ENCODE measurements at regions not wholly inside any gene's neighbourhood (a gene's known extent, or its start where the extent isn't known, plus 50 kb on each side); places are given as distances from the start of the nearest gene placed in this dataset.
"Not testable (repeated sequence)": the region's sequence is repeated elsewhere in the genome, so short reads cannot be mapped to it uniquely, and the experiment has no call there.

GRCh38 chr1:187996780-187997179 lies 1168.0 kb downstream of the PLA2G4A start:
- no peak for ATAC-seq
- no peak for DNase-seq (ENCODE audit: low spot score)

GRCh38 chr1:187999973-188000372 lies 1171.2 kb downstream of the PLA2G4A start:
- no peak for DNase-seq (ENCODE audit: low spot score)
- peak; percentile 92 for ATAC-seq

GRCh38 chr1:188003687-188004086 lies 1174.9 kb downstream of the PLA2G4A start:
- not testable (repeated sequence) for DNase-seq (ENCODE audit: low spot score); ATAC-seq

GRCh38 chr1:188004849-188005248 lies 1176.1 kb downstream of the PLA2G4A start:
- no peak for DNase-seq (ENCODE audit: low spot score)
- ATAC-seq, result no peak

- DNase-seq (ENCODE audit: low spot score), result no peak
- no peak for ATAC-seq
Measured at GRCh38 chr1:188006354-188006753, 1177.6 kb downstream of the PLA2G4A start.

GRCh38 chr1:188013222-188013849 lies 1184.6 kb downstream of the PLA2G4A start:
- not testable (repeated sequence) for DNase-seq (ENCODE audit: low spot score); ATAC-seq

- ATAC-seq, result no peak
- DNase-seq (ENCODE audit: low spot score), result no peak
Measured at GRCh38 chr1:188017921-188018320, 1189.2 kb downstream of the PLA2G4A start.

GRCh38 chr1:188022661-188023060 lies 1193.9 kb downstream of the PLA2G4A start:
- ATAC-seq, result no peak

GRCh38 chr1:188023206-188023605 lies 1194.5 kb downstream of the PLA2G4A start:
- DNase-seq (ENCODE audit: low spot score) (no peak), ATAC-seq (no peak)

More at GRCh38 chr1:188022661-188023060, 1193.9 kb downstream of the PLA2G4A start:
- DNase-seq (ENCODE audit: low spot score), result no peak

- DNase-seq (ENCODE audit: low spot score), result no peak
- no peak for ATAC-seq
Measured at GRCh38 chr1:188027613-188028012, 1198.9 kb downstream of the PLA2G4A start.

- not testable (repeated sequence) for ATAC-seq
Measured at GRCh38 chr1:188037572-188037971, 1208.8 kb downstream of the PLA2G4A start.

GRCh38 chr1:188043536-188044245 lies 1214.9 kb downstream of the PLA2G4A start:
- ATAC-seq (no peak), DNase-seq (ENCODE audit: low spot score) (no peak)

More at GRCh38 chr1:188037572-188037971, 1208.8 kb downstream of the PLA2G4A start:
- DNase-seq (ENCODE audit: low spot score), result not testable (repeated sequence)

GRCh38 chr1:188050250-188050649 lies 1221.5 kb downstream of the PLA2G4A start:
- ATAC-seq (no peak), DNase-seq (ENCODE audit: low spot score) (no peak)

- no peak for DNase-seq (ENCODE audit: low spot score)
- ATAC-seq, result no peak
Measured at GRCh38 chr1:188056011-188056410, 1227.3 kb downstream of the PLA2G4A start.

- ATAC-seq, result no peak
- DNase-seq (ENCODE audit: low spot score), result no peak
Measured at GRCh38 chr1:188058801-188059200, 1230.1 kb downstream of the PLA2G4A start.

GRCh38 chr1:188061881-188062280 lies 1233.1 kb downstream of the PLA2G4A start:
- DNase-seq (ENCODE audit: low spot score) (no peak), ATAC-seq (no peak)

GRCh38 chr1:188062456-188062855 lies 1233.7 kb downstream of the PLA2G4A start:
- DNase-seq (ENCODE audit: low spot score), result no peak

GRCh38 chr1:188065917-188066316 lies 1237.2 kb downstream of the PLA2G4A start:
- DNase-seq (ENCODE audit: low spot score), result no peak
- no peak for ATAC-seq

More at GRCh38 chr1:188062456-188062855, 1233.7 kb downstream of the PLA2G4A start:
- no peak for ATAC-seq

GRCh38 chr1:188070848-188071247 lies 1242.1 kb downstream of the PLA2G4A start:
- DNase-seq (ENCODE audit: low spot score) (no peak), ATAC-seq (no peak)

- DNase-seq (ENCODE audit: low spot score), result no peak
- no peak for ATAC-seq
Measured at GRCh38 chr1:188089015-188089414, 1260.3 kb downstream of the PLA2G4A start.

- ATAC-seq (no peak), DNase-seq (ENCODE audit: low spot score) (no peak)
Measured at GRCh38 chr1:188089461-188089860, 1260.7 kb downstream of the PLA2G4A start.

GRCh38 chr1:188096521-188096920 lies 1267.8 kb downstream of the PLA2G4A start:
- ATAC-seq, result no peak
- no peak for DNase-seq (ENCODE audit: low spot score)

Measured in left lobe of liver (tissue), 2 donors.